GM13976 (cell line): ENCODE measurements at regions not wholly inside any gene's neighbourhood (a gene's known extent, or its start where the extent isn't known, plus 50 kb on each side); places are given as distances from the start of the nearest gene placed in this dataset.

Experiments
- DNase-seq: peaks from one replicate; pipeline ENCODE4 v3.0.0; 2012; ENCODE audit warnings: low spot score
- in situ Hi-C: fragments of 300-500 bp; cut with MboI; formaldehyde crosslinking; loops from one replicate; pipeline ENCODE4 v1.12.0; 2022; ENCODE audit warnings: low sequenced_read_pairs, mixed read lengths, inconsistent platforms; ENCODE audit not compliant: unreplicated experiment
- TF ChIP-seq, protein P1 (sequence below): IDR thresholded peaks from 2 replicates; pipeline ENCODE4 v1.5.1; 2012; ENCODE audit warnings: borderline replicate concordance, mild to moderate bottlenecking; ENCODE audit not compliant: insufficient read depth; ENCODE audit errors: extremely low read depth, missing control alignments, control extremely low read depth

GRCh38 chr6:14367296-14367695 is 249.7 kb downstream of the CD83 start:
- TF ChIP-seq, protein P1, sequence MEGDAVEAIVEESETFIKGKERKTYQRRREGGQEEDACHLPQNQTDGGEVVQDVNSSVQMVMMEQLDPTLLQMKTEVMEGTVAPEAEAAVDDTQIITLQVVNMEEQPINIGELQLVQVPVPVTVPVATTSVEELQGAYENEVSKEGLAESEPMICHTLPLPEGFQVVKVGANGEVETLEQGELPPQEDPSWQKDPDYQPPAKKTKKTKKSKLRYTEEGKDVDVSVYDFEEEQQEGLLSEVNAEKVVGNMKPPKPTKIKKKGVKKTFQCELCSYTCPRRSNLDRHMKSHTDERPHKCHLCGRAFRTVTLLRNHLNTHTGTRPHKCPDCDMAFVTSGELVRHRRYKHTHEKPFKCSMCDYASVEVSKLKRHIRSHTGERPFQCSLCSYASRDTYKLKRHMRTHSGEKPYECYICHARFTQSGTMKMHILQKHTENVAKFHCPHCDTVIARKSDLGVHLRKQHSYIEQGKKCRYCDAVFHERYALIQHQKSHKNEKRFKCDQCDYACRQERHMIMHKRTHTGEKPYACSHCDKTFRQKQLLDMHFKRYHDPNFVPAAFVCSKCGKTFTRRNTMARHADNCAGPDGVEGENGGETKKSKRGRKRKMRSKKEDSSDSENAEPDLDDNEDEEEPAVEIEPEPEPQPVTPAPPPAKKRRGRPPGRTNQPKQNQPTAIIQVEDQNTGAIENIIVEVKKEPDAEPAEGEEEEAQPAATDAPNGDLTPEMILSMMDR: no peak
- in situ Hi-C loops: no loop called here
- no peak for DNase-seq

GRCh38 chr6:14369717-14370116 is 252.1 kb downstream of the CD83 start:
- TF ChIP-seq, protein P1: no peak
- in situ Hi-C loops: no loop called here

GRCh38 chr6:14371530-14371929 is 254.0 kb downstream of the CD83 start:
- no peak for DNase-seq
- in situ Hi-C loops: no loop called here

More at GRCh38 chr6:14369717-14370116, 252.1 kb downstream of the CD83 start:
- no peak for DNase-seq

DNA sequence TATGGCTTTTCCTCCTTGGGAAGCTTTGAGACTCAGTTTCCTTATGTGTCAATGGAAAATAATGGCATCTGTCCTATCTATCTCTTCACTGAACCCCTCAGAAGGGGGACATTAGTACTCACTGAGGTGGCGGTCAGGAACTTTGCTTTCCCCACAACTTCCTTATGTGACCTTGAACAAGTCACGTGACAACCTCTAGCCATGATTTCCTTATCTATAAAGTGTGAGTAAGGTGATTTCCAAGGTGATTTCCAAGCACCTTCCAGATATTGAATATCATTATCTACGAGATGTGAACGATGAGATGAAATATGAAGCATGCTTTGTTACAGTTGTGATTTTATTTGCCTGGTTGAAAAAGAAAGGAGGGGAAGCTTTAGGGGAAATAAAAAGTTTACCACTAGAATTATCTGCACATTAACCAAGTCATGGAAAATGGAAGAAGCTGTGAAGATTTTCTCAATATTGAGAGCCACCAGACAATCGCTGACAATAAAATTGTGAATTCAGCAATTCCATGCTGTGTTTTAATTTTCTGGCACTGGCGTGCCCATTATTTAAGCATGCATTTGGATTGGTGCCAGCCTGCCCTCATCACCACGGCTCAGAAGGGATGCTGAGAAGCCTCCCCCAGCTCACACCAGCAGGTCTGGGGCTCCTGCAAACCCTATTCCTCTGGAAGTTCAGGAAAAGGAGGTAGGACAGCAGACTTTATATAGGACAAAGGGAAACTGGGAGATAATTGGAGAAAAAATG is 255.3 kb downstream of the CD83 start:
- no peak for DNase-seq
- in situ Hi-C loops: no loop called here
- TF ChIP-seq, protein P1: no peak

More at GRCh38 chr6:14371530-14371929, 254.0 kb downstream of the CD83 start:
- TF ChIP-seq, protein P1: no peak

- DNase-seq: no peak
- TF ChIP-seq, protein P1: no peak
- in situ Hi-C loops: no loop called here
These were observed 256.3 kb downstream of the CD83 start for GRCh38 chr6:14373648-14374437.

DNA sequence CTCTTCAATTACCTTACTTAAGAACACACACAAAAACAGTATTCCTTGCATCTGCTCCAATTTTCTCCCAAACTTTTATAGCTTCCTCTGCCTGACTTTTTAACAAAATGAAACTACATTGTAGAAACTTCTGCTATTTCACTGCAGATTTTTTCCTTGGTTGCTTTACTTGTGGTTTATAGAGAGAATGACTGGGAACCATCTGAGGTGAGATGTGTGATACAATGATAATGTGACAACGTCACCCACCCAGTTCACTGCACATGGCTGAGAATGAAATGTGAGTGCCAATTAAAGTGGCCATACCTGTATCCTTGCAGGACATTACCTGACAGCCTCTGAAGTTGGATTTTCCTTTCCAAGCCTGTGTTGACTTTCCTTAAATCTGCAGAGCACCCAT is 258.4 kb downstream of the CD83 start:
- in situ Hi-C loops: no loop called here
- TF ChIP-seq, protein P1: no peak
- no peak for DNase-seq
